GM18498 (cell line): ENCODE measurements at regions not wholly inside any gene's neighbourhood (a gene's known extent, or its start where the extent isn't known, plus 50 kb on each side); places are given as distances from the start of the nearest gene placed in this dataset.
"Not testable (repeated sequence)": the region's sequence is repeated elsewhere in the genome, so short reads cannot be mapped to it uniquely, and the experiment has no call there.

Source experiments
- ATAC-seq: cut with Tn5 transposase; IDR thresholded peaks from one replicate; pipeline ENCODE4 v1.9.1; 2021; ENCODE audit warnings: mild to moderate bottlenecking, moderate library complexity; ENCODE audit not compliant: unreplicated experiment

- no peak for ATAC-seq
Measured at GRCh38 chr2:139457873-139458272, 677.7 kb upstream of the NXPH2 start.

GRCh38 chr2:139454251-139454650, 674.1 kb upstream of the NXPH2 start:
- no peak for ATAC-seq

- no peak for ATAC-seq
Measured at GRCh38 chr2:139439100-139439499, 658.9 kb upstream of the NXPH2 start.

- no peak for ATAC-seq
Measured at GRCh38 chr2:139438478-139438877, 658.3 kb upstream of the NXPH2 start.

- ATAC-seq = no peak
Measured at GRCh38 chr2:139427164-139427563, 647.0 kb upstream of the NXPH2 start.

GRCh38 chr2:139424101-139424500, 643.9 kb upstream of the NXPH2 start:
- no peak for ATAC-seq

GRCh38 chr2:139411236-139411635, 631.0 kb upstream of the NXPH2 start:
- no peak for ATAC-seq

GRCh38 chr2:139410833-139411174, 630.6 kb upstream of the NXPH2 start:
- ATAC-seq = not testable (repeated sequence)

GRCh38 chr2:139410147-139410832, 630.1 kb upstream of the NXPH2 start:
- ATAC-seq = not testable (repeated sequence)

- ATAC-seq = no peak
Measured at GRCh38 chr2:139409212-139409611, 629.0 kb upstream of the NXPH2 start.

GRCh38 chr2:139403948-139404347, 623.8 kb upstream of the NXPH2 start:
- no peak for ATAC-seq

- no peak for ATAC-seq
Measured at GRCh38 chr2:139394801-139395200, 614.6 kb upstream of the NXPH2 start.

GRCh38 chr2:139389391-139389790, 609.2 kb upstream of the NXPH2 start:
- ATAC-seq = no peak

- no peak for ATAC-seq
Measured at GRCh38 chr2:139386401-139386800, 606.2 kb upstream of the NXPH2 start.

- ATAC-seq = no peak
Measured at GRCh38 chr2:139383532-139383931, 603.3 kb upstream of the NXPH2 start.

- no peak for ATAC-seq
Measured at GRCh38 chr2:139380051-139380450, 599.9 kb upstream of the NXPH2 start.

- no peak for ATAC-seq
Measured at GRCh38 chr2:139378373-139378772, 598.2 kb upstream of the NXPH2 start.

- ATAC-seq = no peak
Measured at GRCh38 chr2:139374296-139374850, 594.2 kb upstream of the NXPH2 start.

GRCh38 chr2:139369423-139370409, 589.5 kb upstream of the NXPH2 start:
- no peak for ATAC-seq

- no peak for ATAC-seq
Measured at GRCh38 chr2:139367416-139367815, 587.2 kb upstream of the NXPH2 start.

GRCh38 chr2:139366681-139367080, 586.5 kb upstream of the NXPH2 start:
- no peak for ATAC-seq

- ATAC-seq = no peak
Measured at GRCh38 chr2:139365189-139365588, 585.0 kb upstream of the NXPH2 start.
